Loucy (cell line): ENCODE measurements at regions not wholly inside any gene's neighbourhood (a gene's known extent, or its start where the extent isn't known, plus 50 kb on each side); places are given as distances from the start of the nearest gene placed in this dataset.

ENCODE experiments used
- H2AFZ ChIP-seq: fragments of 200-600 bp; sonication (generic); 2 replicates; pipeline ENCODE4 v1.6.0; 2016; ENCODE audit warnings: antibody characterized with exemption, mild to moderate bottlenecking, low read length, moderate library complexity
- H3F3A ChIP-seq: fragments of 200-600 bp; 2 replicates; pipeline ENCODE4 v1.6.0; 2016; ENCODE audit warnings: antibody characterized with exemption, low read depth, mild to moderate bottlenecking
- H3K27me3 ChIP-seq: fragments of 200-600 bp; sonication (generic); 2 replicates; pipeline ENCODE4 v1.6.1; 2014; ENCODE audit warnings: low read length, mild to moderate bottlenecking; ENCODE audit not compliant: insufficient read depth, poor library complexity, severe bottlenecking
- H3K36me3 ChIP-seq: fragments of 200-600 bp; sonication (generic); 2 replicates; pipeline ENCODE4 v1.6.1; 2016; ENCODE audit warnings: low read length; ENCODE audit not compliant: insufficient read depth
- H3K4me1 ChIP-seq: fragments of 200-600 bp; sonication (generic); 2 replicates; pipeline ENCODE4 v1.5.1; 2014; ENCODE audit warnings: low read length, mild to moderate bottlenecking; ENCODE audit not compliant: insufficient read depth, poor library complexity, severe bottlenecking
- H3K4me2 ChIP-seq: fragments of 200-600 bp; sonication (generic); 2 replicates; pipeline ENCODE4 v1.6.0; 2014; ENCODE audit warnings: antibody characterized with exemption, low read length, low read depth, mild to moderate bottlenecking; ENCODE audit not compliant: poor library complexity, severe bottlenecking
- H3K4me3 ChIP-seq: fragments of 200-600 bp; sonication (generic); 2 replicates; pipeline ENCODE4 v1.5.1; 2014; ENCODE audit warnings: low read length, mild to moderate bottlenecking, mixed read lengths; ENCODE audit not compliant: poor library complexity, severe bottlenecking
- H3K79me2 ChIP-seq: fragments of 200-600 bp; sonication (generic); 2 replicates; pipeline ENCODE4 v1.6.1; 2014; ENCODE audit warnings: low read length; ENCODE audit not compliant: insufficient read depth
- H3K9ac ChIP-seq: fragments of 200-600 bp; sonication (generic); 2 replicates; pipeline ENCODE4 v1.6.0; 2014; ENCODE audit warnings: mild to moderate bottlenecking, low read depth, low read length, moderate library complexity; ENCODE audit not compliant: poor library complexity, severe bottlenecking
- H3K9me2 ChIP-seq: fragments of 200-600 bp; sonication (generic); replicated peaks from 2 replicates; pipeline ENCODE4 v1.6.1; 2016; ENCODE audit warnings: low read depth, low read length, mixed read lengths
- H3K9me3 ChIP-seq: fragments of 200-600 bp; sonication (generic); 2 replicates; pipeline ENCODE4 v1.6.1; 2014; ENCODE audit warnings: mild to moderate bottlenecking, antibody characterized with exemption, low read length, low read depth; ENCODE audit not compliant: insufficient read depth
- H4K20me1 ChIP-seq: fragments of 200-600 bp; sonication (generic); 2 replicates; pipeline ENCODE4 v1.6.0; 2014; ENCODE audit warnings: antibody characterized with exemption, low read length, mild to moderate bottlenecking; ENCODE audit not compliant: insufficient read depth, poor library complexity, severe bottlenecking
- EZH2phosphoT487 ChIP-seq: fragments of 200-600 bp; IDR thresholded peaks from 2 replicates; pipeline ENCODE4 v1.6.1; 2018; ENCODE audit warnings: antibody characterized with exemption, mild to moderate bottlenecking, moderate library complexity, borderline replicate concordance
- TF ChIP-seq, protein P1 (sequence below): fragments of 200-600 bp; sonication (generic); conservative IDR thresholded peaks from 2 replicates; pipeline ENCODE4 v1.5.1; 2014; ENCODE audit warnings: mild to moderate bottlenecking, antibody characterized with exemption, low read length

DNA sequence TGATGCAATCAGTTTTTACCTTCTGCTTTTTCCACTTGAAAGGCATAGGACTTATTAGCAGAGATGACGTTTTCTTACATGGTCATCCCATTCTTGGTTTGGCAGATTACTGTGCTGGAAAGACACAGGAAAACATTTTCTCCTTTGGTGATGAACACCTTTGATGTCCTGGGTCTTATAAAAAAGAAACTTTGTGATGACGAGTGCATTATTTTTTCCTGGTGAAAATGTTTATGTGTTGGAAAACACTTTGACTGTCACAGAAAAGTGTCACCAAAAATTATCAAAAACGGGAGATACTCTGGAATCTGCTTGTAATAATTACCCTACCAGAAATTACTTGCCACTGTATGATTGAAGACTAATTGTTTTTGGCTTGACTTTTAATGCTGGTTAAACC lies 2020.9 kb downstream of the MAT2B start:
- TF ChIP-seq EZH2phosphoT487: no peak
- TF ChIP-seq, protein P1, sequence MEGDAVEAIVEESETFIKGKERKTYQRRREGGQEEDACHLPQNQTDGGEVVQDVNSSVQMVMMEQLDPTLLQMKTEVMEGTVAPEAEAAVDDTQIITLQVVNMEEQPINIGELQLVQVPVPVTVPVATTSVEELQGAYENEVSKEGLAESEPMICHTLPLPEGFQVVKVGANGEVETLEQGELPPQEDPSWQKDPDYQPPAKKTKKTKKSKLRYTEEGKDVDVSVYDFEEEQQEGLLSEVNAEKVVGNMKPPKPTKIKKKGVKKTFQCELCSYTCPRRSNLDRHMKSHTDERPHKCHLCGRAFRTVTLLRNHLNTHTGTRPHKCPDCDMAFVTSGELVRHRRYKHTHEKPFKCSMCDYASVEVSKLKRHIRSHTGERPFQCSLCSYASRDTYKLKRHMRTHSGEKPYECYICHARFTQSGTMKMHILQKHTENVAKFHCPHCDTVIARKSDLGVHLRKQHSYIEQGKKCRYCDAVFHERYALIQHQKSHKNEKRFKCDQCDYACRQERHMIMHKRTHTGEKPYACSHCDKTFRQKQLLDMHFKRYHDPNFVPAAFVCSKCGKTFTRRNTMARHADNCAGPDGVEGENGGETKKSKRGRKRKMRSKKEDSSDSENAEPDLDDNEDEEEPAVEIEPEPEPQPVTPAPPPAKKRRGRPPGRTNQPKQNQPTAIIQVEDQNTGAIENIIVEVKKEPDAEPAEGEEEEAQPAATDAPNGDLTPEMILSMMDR: no peak
- Histone ChIP-seq H4K20me1 (no peaks in the 10 kb centered on the region), H3K4me3 (no peak overlapping the region), H3K9me2 (no peaks in the 10 kb centered on the region), H3K27me3 (no peaks in the 10 kb centered on the region), H3K36me3 (no peaks in the 10 kb centered on the region), H3K4me1 (no peaks in the 10 kb centered on the region), H2AFZ (no peak overlapping the region), H3K4me2 (no peak overlapping the region), H3K79me2 (no peaks in the 10 kb centered on the region), H3F3A (no peaks in the 10 kb centered on the region), H3K9ac (no peak overlapping the region), H3K9me3 (no peaks in the 10 kb centered on the region)

DNA sequence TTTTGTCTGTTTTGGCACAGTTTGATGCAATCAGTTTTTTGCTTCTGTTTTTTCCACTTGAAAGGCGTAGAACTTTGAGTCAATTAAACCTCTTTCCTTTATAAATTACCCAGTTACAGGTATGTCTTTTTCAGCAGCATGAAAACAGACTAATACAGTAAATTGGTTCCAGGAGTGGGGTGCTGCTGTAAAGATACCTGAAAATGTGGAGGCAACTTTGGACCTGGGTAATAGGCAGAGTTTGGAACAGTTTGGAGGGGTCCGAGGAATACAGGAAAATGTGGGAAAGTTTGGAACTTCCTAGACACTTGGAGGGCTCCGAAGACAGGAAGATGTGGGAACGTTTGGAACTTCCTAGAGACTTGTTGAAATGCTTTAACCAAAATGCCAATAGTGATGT lies 2022.2 kb downstream of the MAT2B start:
- Histone ChIP-seq H3K36me3 (no peaks in the 10 kb centered on the region), H4K20me1 (no peaks in the 10 kb centered on the region), H3K79me2 (no peaks in the 10 kb centered on the region), H3K4me3 (no peak overlapping the region), H2AFZ (no peak overlapping the region), H3K9me3 (no peaks in the 10 kb centered on the region), H3K27me3 (no peaks in the 10 kb centered on the region), H3K9me2 (no peaks in the 10 kb centered on the region), H3F3A (no peaks in the 10 kb centered on the region), H3K4me2 (no peak overlapping the region), H3K4me1 (no peaks in the 10 kb centered on the region), H3K9ac (no peak overlapping the region)
- TF ChIP-seq, protein P1: no peak
- TF ChIP-seq EZH2phosphoT487: no peak

DNA sequence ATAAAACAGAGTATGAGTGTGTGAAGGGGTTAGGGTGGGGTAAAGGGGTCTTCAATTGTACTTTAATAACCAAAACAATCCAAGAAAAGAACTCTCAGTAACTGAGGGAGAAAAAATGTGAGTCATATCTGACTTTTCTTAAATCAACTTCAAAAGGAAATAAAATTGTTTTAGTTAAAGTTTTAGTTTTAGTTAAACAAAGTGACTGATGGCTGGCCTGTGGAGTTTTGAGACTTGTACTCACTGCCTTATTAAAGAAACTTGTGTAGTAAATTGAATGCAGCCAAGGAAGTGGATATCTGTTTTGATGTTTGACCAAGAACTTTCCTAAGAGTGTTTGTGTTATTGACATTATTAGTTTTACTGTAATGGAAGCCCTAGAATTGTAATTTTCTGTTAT lies 2032.6 kb downstream of the MAT2B start:
- H3K9me2 ChIP-seq: no peaks in the 10 kb centered on the region
- no peak overlapping the region for H2AFZ ChIP-seq

More for the DNA sequence above, 2032.6 kb downstream of the MAT2B start:
- no peaks in the 10 kb centered on the region for H3K4me1 ChIP-seq
- no peak for TF ChIP-seq EZH2phosphoT487
- TF ChIP-seq, protein P1: no peak
- no peak overlapping the region for H3K9ac ChIP-seq
- H3K9me3 ChIP-seq: no peaks in the 10 kb centered on the region
- H3K36me3 ChIP-seq: no peaks in the 10 kb centered on the region
- no peaks in the 10 kb centered on the region for H3K79me2 ChIP-seq
- no peak overlapping the region for H3K4me2 ChIP-seq
- no peak overlapping the region for H3K4me3 ChIP-seq
- no peaks in the 10 kb centered on the region for H3K27me3 ChIP-seq
- no peaks in the 10 kb centered on the region for H4K20me1 ChIP-seq
- H3F3A ChIP-seq: no peaks in the 10 kb centered on the region
